Spleen (tissue), 7 donors: ENCODE measurements at regions not wholly inside any gene's neighbourhood (a gene's known extent, or its start where the extent isn't known, plus 50 kb on each side); places are given as distances from the start of the nearest gene placed in this dataset.

Source experiments
- CTCF ChIP-seq, 11 experiments: fragments of 200-600 bp in 7 of 11; fragments of 450-650 bp in 4 of 11; sonication (generic) in 4 of 11; IDR thresholded peaks in 8 of 11; conservative IDR thresholded peaks in 3 of 11; 1 replicate in 7 of 11; 2 replicates in 4 of 11; pipeline versions ENCODE4 v1.4.0 to v1.8.0; 2016 to 2021; ENCODE audit warnings: antibody characterized with exemption in 11 of 11, inconsistent platforms in 4 of 11, mild to moderate bottlenecking in 1 of 11
- POLR2AphosphoS5 ChIP-seq, 3 donors: sonication (generic); formaldehyde crosslinking; IDR thresholded peaks; one replicate each; pipeline ENCODE4 v1.5.1; 2017; ENCODE audit warnings: antibody characterized with exemption in 3 of 3
- donor health status: DM: no; HTN: no; CAD: no; lungs with moderate emphysema.
- donor health status: DM: no; HTN: no; CAD: no.
- donor health status: DM: no; HTN: no; CAD: no.

- TF ChIP-seq CTCF (IDR thresholded peaks at IDR 0.05 in 8 of 11, conservative IDR thresholded peaks at IDR 0.05 in 3 of 11) = no peak
- no peak for TF ChIP-seq POLR2AphosphoS5 (IDR thresholded peaks at IDR 0.05)
Observed at GRCh38 chr3:187507266-187507665, 139.1 kb downstream of the RTP4 start.
